GM19328 (cell line): ENCODE measurements at regions not wholly inside any gene's neighbourhood (a gene's known extent, or its start where the extent isn't known, plus 50 kb on each side); places are given as distances from the start of the nearest gene placed in this dataset.
"Not testable (repeated sequence)": the region's sequence is repeated elsewhere in the genome, so short reads cannot be mapped to it uniquely, and the experiment has no call there.

Source experiments
- ATAC-seq: cut with Tn5 transposase; IDR thresholded peaks from one replicate; pipeline ENCODE4 v1.9.1; 2021; ENCODE audit warnings: mild to moderate bottlenecking, moderate library complexity; ENCODE audit not compliant: unreplicated experiment

- no peak for ATAC-seq
Measured at GRCh38 chr9:96133321-96134021, 168.5 kb downstream of the HSD17B3 start.

DNA sequence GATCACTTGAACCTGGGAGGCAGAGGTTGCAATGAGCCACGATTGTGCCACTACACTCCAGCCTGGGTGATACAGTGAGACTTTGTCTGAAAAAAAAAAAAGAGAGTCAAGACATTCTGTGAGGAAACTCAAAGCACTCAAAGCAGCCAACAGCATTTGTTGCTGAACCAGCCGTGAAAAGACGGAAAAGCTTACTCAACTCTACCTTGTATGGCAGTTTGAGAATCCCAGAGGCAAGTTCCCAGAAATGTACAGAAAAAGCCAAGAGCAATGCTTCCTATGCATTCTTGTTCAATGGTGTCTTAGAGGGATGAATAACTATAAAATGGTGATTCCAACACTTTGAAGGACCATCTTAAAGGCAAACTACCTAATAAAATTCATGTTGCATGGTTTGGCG, 170.2 kb downstream of the HSD17B3 start:
- no peak for ATAC-seq

GRCh38 chr9:96130970-96131369, 171.0 kb downstream of the HSD17B3 start:
- ATAC-seq: no peak

DNA sequence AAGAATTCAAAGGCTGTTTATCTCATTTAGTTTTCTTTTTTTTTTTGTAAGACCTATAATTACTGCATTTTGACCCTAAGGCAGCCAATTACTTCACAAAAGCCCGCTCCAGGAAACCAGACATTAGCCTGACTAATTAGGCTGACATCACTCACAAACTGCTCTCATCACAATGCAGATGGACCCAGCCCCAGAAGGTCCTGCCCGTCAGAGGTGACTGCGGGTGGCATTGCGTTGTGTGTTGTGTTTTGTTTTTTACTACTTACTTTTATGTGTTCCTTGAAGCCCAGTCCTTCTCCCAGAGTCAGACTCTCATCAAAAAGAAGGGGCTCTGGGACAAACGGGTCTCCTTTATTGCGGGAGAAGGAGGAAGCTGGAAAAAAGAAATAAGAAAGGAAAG, 172.2 kb downstream of the HSD17B3 start:
- ATAC-seq: no peak

GRCh38 chr9:96128880-96129279, 173.1 kb downstream of the HSD17B3 start:
- no peak for ATAC-seq

DNA sequence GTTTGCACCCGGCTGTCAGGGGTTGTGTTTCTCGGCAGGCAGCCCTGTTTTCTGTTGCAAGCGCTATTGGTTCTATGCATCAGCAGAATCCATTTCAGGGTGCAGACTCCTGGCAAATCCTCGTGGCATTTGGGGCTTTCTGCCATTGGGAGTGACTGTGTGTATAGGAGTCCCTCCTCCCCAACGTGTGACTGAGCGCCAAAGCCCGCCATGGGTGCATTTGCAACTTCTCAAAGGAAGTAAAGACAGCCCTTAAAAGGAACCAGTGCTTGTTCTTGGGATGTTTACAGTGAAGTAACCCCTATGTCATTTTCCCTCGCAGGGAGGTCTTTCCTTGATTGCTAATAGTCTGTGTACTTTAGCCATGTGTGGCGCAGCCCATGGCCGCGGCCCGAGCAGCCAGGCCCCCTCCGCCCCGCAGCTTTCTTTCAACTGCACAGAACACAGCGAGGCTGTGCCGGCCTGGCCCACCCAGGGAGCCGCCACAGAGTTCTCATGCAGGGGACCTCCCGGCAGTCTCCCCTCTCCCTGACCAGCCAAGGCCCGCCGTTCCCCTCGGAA, 175.6 kb downstream of the HSD17B3 start:
- no peak for ATAC-seq

GRCh38 chr9:96125624-96126023, 176.4 kb downstream of the HSD17B3 start:
- no peak for ATAC-seq

GRCh38 chr9:96122751-96123150, 179.2 kb downstream of the HSD17B3 start:
- ATAC-seq: no peak

DNA sequence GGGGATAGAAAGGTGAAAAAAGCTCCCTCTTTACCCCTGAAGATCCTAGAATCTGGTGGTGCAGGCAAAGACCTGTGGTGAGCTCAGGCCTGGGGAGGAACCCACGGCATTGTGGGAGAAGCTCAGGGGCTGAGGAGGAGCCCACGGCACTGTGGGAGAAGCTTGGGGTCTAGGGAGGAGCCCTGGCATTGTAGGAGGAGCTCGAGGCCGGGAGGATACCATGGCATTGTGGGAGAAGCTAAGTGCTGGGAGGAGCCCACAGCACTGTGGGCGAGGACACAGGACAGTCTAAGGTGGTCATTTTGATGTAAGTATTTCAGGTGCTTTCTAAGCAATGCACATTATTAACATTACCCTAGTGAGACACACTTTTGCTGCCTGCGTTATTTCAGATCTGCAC, 179.7 kb downstream of the HSD17B3 start:
- no peak for ATAC-seq

- no peak for ATAC-seq
Measured at GRCh38 chr9:96121136-96121535, 180.8 kb downstream of the HSD17B3 start.

- no peak for ATAC-seq
Measured at GRCh38 chr9:96117398-96118080, 184.4 kb downstream of the HSD17B3 start.

DNA sequence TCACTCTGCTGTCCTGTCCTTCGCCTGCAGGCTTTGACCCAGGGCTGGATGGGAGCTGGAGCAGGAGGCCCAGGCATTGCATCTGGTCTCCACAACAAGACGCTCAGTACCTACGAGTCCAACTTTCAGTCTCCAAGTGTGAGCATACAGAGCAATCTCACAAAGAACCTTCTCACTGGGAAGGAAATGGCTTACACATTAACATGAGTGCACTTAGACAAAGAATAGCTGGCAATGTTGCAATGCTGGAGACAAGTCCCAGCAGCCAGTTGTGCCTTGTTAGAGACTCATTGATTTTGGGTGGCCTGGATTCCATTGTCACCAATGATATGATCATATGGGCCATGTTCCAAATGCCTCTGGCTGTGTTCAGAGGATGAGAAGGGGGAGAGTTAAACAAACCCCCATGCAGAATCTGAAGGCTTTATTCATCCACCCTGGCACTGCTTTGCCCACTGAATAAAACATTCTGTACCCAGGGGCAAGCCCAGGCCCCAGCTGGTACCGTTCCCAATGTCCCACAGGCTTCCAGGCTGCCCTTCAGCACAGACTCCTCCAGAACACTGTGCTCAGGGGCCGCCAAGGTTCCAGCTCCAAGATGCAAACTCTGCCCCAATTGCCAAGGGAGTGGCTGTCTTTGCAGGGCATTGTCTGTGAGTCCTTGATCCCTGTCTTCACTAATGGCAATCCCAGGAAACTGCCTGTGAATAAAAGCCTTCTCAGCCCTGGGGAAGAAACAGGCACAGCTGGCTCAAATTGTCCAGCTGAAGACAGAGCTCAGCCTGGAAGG, 185.5 kb downstream of the HSD17B3 start:
- ATAC-seq: no peak

DNA sequence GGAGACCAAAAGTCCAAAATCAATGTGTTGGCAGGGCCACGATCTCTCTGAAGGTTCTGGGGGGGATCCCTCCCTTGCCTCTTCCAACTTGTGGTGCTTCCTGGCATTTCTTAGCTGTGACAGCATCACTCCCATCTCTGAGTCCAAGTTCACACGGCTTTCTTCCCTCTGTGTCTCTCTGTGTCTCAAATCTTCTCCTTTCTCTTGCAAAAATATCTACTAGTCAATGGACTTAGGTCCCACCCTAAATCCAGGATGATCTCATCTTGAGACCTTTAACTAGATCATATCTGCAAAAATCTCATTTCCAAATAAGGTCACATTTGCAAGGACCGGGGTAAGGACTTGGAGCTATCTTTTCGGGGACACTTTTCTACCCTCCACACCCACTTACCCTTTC, 186.1 kb downstream of the HSD17B3 start:
- no peak for ATAC-seq

DNA sequence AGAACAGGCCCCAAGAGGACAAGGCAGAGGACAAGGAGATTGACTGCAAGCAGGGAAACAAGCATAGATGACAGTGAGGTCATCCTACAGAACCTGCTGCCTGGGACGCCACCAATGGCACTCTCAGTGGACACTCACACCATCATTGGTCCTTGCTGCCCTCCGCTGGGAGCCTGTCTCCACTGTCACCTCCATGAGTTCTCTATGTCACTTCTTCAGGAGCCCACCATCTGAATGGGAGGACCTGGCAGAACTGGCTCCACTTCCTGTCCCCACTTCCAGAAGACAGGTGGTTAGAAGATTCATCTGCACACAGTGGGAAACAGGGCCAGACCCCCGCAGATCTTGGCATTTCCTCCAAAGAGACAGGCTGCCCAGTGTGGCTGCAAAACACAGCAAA, 188.9 kb downstream of the HSD17B3 start:
- ATAC-seq: no peak

GRCh38 chr9:96109680-96110351, 192.2 kb downstream of the HSD17B3 start:
- ATAC-seq: no peak

DNA sequence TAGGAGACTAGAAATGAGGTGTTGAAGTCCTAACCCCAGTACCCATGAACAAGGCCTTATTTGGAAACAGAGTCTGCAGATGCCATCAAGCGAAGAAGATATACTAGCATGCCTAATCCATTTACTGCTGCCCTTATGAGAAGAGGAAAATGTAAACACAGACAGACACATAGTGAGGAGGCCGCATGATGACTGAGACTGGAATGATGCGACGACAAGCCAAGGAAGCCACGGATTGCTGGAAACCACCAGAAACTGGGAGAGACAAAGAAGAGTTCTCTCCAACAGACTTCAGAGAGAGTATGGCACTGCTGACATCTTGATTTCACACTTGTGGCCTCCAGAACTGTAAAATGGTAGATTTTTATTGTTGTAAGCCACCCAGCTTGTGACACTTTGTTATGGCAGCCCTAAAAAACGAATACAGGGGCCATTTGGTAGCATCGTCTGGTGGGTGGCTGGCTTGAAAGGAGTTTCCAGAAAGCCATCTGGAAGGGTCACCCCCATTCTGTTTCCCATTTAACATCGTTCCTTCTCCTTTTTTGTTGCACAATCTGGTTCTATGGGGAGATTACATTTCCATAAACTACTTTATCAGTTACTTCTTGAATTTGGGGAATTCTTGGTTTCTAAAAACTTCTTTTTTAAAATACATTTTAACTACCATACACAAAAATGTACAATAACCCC, 193.1 kb downstream of the HSD17B3 start:
- ATAC-seq: no peak

DNA sequence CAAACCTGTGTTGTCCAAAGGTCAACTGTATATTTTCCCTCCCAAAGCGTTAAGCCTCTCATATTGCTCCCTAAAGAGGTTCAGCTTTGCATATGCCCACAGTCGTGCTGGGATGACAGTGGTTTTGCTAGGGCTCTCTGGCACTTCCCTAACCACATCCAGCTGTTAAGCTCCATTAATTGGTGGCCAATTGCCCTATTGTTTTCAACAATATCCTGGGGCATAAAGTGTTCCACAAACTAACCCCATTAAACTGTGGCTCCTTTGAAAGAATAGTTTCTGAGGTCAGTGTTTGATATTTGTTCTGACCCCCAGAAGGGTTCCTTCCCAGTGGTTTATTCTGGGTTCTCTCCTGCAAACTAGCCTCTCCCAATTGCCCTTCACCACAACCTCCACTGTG, 194.5 kb downstream of the HSD17B3 start:
- ATAC-seq: no peak

DNA sequence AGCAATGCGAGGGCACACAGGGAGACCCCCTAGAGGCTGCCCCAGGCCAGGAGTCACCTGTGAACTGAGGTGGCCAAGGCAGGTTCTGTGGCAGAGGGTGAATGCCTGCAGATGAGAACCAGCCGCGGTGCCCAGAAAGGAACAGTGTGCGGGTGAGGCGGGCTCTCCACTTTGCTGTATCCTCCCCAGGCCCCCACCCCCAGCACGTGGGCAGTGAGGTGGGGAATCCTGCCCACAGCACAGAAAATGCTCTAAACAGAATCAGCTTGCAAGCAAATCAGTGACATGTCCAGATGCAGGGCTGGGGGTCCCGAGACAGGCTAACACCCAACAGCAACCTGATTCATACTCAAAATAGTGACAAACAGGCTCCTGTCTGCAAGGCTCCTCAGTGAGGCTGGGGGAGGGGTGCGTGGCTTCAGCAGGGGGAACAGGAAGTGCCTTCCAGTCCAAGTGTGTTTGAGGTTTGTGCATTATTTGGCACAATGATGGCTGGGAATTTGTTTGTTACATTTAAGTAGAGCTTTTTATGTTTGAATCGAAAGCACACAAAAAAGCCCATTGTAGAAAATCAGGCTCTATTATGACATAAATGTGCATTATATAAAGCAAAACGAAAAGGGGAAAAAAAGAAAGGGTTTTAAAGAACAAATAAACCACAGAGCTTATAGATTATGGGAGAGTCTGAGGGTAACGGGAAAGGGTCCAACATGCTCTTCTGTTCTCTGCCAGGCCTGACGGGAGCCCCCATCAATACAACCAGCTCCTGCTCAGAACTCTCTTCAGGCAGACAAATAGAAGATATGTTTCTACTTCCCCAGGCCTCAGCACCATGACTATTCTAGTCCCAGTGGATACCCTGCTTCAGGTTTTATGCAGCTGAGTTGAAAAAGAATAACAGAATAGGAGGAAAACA, 201.3 kb downstream of the HSD17B3 start:
- no peak for ATAC-seq

DNA sequence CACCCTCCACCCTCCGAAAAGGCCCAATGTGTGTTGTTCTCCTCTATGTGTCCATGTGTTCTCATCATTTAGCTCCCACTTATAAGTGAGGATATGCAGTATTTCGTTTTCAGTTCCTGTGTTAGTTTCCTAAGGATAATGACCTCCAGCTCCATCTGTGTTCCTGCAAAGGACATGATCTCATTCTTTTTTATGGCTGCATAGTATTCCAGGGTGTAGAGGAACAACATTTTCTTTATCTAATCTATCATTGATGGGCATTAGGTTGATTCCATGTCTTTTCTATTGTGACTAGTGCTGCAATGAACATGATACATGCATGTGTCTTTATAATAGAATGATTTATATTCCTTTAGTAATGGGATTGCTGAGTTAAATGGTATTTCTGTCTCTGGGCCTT, 211.3 kb downstream of the HSD17B3 start:
- not testable (repeated sequence) for ATAC-seq
